ENCODE measurements at regions not wholly inside any gene's neighbourhood (a gene's known extent, or its start where the extent isn't known, plus 50 kb on each side); places are given as distances from the start of the nearest gene placed in this dataset.

DNA sequence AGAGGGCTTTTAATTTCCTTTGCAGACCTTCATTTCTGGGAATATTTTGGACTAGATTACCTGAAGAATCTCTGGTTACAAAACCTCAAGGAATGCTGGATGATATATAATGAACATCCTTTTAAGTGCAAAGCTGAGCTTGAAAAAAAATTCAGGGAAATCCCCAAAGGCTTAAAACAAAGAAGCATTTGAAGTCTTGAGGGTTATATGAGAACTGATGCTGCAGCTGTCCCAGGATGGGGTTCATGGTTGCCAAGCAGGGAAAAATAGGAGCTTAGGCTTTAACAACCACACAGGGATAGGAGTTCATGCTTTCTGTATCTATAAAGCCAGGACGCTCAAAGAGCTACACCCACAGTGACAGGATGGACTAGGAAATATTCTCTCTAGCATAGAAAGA lies 150.4 kb upstream of the IRX5 start:
- no peak overlapping the region for H3K4me3 ChIP-seq (ENCODE audit: insufficient read length, low read depth)
- TF ChIP-seq YY1 (IDR thresholded peaks at IDR 0.05; ENCODE audit: insufficient read depth, insufficient read length) (no peak), SUZ12 (IDR thresholded peaks at IDR 0.05; ENCODE audit: extremely low read depth, insufficient read depth, insufficient read length) (no peak), ZNF274 (IDR thresholded peaks at IDR 0.05; ENCODE audit: low read depth, low read length) (no peak)
- no peak for DNase-seq (ENCODE audit: low read depth, low spot score)
- H3K9ac ChIP-seq (ENCODE audit: insufficient read length, low read depth): no peak overlapping the region
- H3K27me3 ChIP-seq (ENCODE audit: insufficient read depth, insufficient read length): no peaks in the 10 kb centered on the region
- H3K4me1 ChIP-seq (ENCODE audit: insufficient read depth, insufficient read length): no peaks in the 10 kb centered on the region
- no peaks in the 10 kb centered on the region for H3K9me3 ChIP-seq (ENCODE audit: insufficient read depth, low read length)
- no peaks in the 10 kb centered on the region for H3K36me3 ChIP-seq (ENCODE audit: insufficient read depth, insufficient read length, low read length)

DNA sequence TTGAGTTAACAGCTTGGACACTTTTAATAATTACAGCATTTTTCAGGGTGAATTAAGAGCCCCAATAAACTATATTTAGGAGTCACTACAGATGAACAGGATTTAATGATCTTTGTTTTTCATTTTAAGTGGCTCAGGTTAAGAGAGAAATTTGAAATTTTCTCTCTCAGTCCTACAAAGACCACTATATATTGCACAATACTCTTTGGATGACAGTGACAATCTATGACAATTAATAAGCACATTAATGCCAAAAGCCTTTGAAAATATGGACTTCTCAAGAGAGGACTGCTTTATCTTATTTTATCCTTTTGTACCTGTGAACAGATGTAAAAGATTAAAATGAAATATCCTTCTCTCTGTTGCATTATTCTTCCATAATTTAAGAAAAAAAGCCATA lies 151.1 kb upstream of the IRX5 start:
- Histone ChIP-seq H3K9ac (ENCODE audit: insufficient read length, low read depth) (no peak overlapping the region), H3K27me3 (ENCODE audit: insufficient read depth, insufficient read length) (no peaks in the 10 kb centered on the region), H3K9me3 (ENCODE audit: insufficient read depth, low read length) (no peaks in the 10 kb centered on the region), H3K36me3 (ENCODE audit: insufficient read depth, insufficient read length, low read length) (no peaks in the 10 kb centered on the region), H3K4me3 (ENCODE audit: insufficient read length, low read depth) (no peak overlapping the region), H3K4me1 (ENCODE audit: insufficient read depth, insufficient read length) (no peaks in the 10 kb centered on the region)
- no peak for DNase-seq (ENCODE audit: low read depth, low spot score)
- no peak for TF ChIP-seq ZNF274 (IDR thresholded peaks at IDR 0.05; ENCODE audit: low read depth, low read length)
- TF ChIP-seq SUZ12 (IDR thresholded peaks at IDR 0.05; ENCODE audit: extremely low read depth, insufficient read depth, insufficient read length): no peak

GRCh38 chr16:54774768-54775167 lies 155.9 kb upstream of the IRX5 start:
- TF ChIP-seq ZNF274 (IDR thresholded peaks at IDR 0.05; ENCODE audit: low read depth, low read length): no peak
- no peak for TF ChIP-seq SUZ12 (IDR thresholded peaks at IDR 0.05; ENCODE audit: extremely low read depth, insufficient read depth, insufficient read length)
- Histone ChIP-seq H3K4me1 (ENCODE audit: insufficient read depth, insufficient read length) (no peaks in the 10 kb centered on the region), H3K9me3 (ENCODE audit: insufficient read depth, low read length) (no peaks in the 10 kb centered on the region), H3K27me3 (ENCODE audit: insufficient read depth, insufficient read length) (no peaks in the 10 kb centered on the region), H3K9ac (ENCODE audit: insufficient read length, low read depth) (no peak overlapping the region), H3K36me3 (ENCODE audit: insufficient read depth, insufficient read length, low read length) (no peaks in the 10 kb centered on the region), H3K4me3 (ENCODE audit: insufficient read length, low read depth) (no peak overlapping the region)
- DNase-seq (ENCODE audit: low read depth, low spot score): no peak

- Histone ChIP-seq H3K9me3 (ENCODE audit: insufficient read depth, low read length) (no peaks in the 10 kb centered on the region), H3K36me3 (ENCODE audit: insufficient read depth, insufficient read length, low read length) (no peaks in the 10 kb centered on the region), H3K9ac (ENCODE audit: insufficient read length, low read depth) (no peak overlapping the region), H3K27me3 (ENCODE audit: insufficient read depth, insufficient read length) (no peaks in the 10 kb centered on the region), H3K4me1 (ENCODE audit: insufficient read depth, insufficient read length) (no peaks in the 10 kb centered on the region), H3K4me3 (ENCODE audit: insufficient read length, low read depth) (no peak overlapping the region)
- DNase-seq (ENCODE audit: low read depth, low spot score): no peak
- TF ChIP-seq YY1 (IDR thresholded peaks at IDR 0.05; ENCODE audit: insufficient read depth, insufficient read length) (no peak), ZNF274 (IDR thresholded peaks at IDR 0.05; ENCODE audit: low read depth, low read length) (no peak), SUZ12 (IDR thresholded peaks at IDR 0.05; ENCODE audit: extremely low read depth, insufficient read depth, insufficient read length) (no peak)
Measured at GRCh38 chr16:54772400-54772799, 158.3 kb upstream of the IRX5 start.

DNA sequence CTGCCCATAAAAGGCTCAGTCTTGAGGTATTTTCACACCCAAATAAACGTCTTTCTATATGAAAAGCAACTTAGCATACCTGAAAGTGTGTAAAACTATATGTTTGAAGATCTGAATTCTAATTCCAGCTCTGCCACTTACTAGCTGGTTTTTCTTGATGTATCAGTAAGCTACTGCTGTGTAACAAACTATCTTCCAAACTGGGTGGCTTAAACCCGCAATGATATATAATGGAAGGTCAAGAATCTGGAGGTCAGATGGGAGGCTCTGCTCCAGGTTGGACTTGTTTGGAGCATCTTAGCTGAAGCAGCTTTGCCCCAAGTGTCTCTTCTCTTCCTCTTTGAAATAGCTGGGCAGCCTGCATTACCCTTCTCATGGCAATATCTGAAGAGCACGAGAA lies 164.3 kb upstream of the IRX5 start:
- Histone ChIP-seq H3K4me1 (ENCODE audit: insufficient read depth, insufficient read length) (no peaks in the 10 kb centered on the region), H3K36me3 (ENCODE audit: insufficient read depth, insufficient read length, low read length) (no peaks in the 10 kb centered on the region), H3K9me3 (ENCODE audit: insufficient read depth, low read length) (peaks cover 8% of the 10 kb centered on the region; the same call in 1 of the 2 replicates), H3K9ac (ENCODE audit: insufficient read length, low read depth) (no peak overlapping the region), H3K27me3 (ENCODE audit: insufficient read depth, insufficient read length) (no peaks in the 10 kb centered on the region), H3K4me3 (ENCODE audit: insufficient read length, low read depth) (no peak overlapping the region)
- no peak for DNase-seq (ENCODE audit: low read depth, low spot score)
- TF ChIP-seq SUZ12 (IDR thresholded peaks at IDR 0.05; ENCODE audit: extremely low read depth, insufficient read depth, insufficient read length) (no peak), YY1 (IDR thresholded peaks at IDR 0.05; ENCODE audit: insufficient read depth, insufficient read length) (no peak), ZNF274 (IDR thresholded peaks at IDR 0.05; ENCODE audit: low read depth, low read length) (no peak)

DNA sequence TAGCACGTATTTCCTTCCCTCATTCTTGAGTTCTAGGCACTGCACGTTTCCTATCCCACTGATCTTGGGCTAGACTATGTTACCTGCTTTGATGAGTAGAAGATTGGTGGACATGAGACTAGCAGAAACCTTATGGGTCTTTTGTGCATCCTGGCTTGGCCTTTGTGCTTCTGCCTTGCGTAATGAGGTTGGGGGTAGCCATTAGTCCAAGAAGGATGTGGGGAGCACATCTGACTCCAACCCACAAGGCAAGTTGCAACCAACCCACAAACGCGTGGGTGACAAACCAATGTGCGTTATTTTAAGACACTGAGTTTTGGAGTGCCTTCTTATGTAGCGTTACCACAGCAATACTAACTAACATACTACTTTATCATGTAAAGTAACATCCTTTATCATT lies 180.4 kb upstream of the IRX5 start:
- no peak overlapping the region for H3K9ac ChIP-seq (ENCODE audit: insufficient read length, low read depth)
- H3K4me1 ChIP-seq (ENCODE audit: insufficient read depth, insufficient read length): no peaks in the 10 kb centered on the region
- no peaks in the 10 kb centered on the region for H3K9me3 ChIP-seq (ENCODE audit: insufficient read depth, low read length)
- H3K4me3 ChIP-seq (ENCODE audit: insufficient read length, low read depth): no peak overlapping the region
- H3K36me3 ChIP-seq (ENCODE audit: insufficient read depth, insufficient read length, low read length): no peaks in the 10 kb centered on the region
- no peak for DNase-seq (ENCODE audit: low read depth, low spot score)
- no peaks in the 10 kb centered on the region for H3K27me3 ChIP-seq (ENCODE audit: insufficient read depth, insufficient read length)
- no peak for TF ChIP-seq SUZ12 (IDR thresholded peaks at IDR 0.05; ENCODE audit: extremely low read depth, insufficient read depth, insufficient read length)
- TF ChIP-seq ZNF274 (IDR thresholded peaks at IDR 0.05; ENCODE audit: low read depth, low read length): no peak
- TF ChIP-seq YY1 (IDR thresholded peaks at IDR 0.05; ENCODE audit: insufficient read depth, insufficient read length): no peak

DNA sequence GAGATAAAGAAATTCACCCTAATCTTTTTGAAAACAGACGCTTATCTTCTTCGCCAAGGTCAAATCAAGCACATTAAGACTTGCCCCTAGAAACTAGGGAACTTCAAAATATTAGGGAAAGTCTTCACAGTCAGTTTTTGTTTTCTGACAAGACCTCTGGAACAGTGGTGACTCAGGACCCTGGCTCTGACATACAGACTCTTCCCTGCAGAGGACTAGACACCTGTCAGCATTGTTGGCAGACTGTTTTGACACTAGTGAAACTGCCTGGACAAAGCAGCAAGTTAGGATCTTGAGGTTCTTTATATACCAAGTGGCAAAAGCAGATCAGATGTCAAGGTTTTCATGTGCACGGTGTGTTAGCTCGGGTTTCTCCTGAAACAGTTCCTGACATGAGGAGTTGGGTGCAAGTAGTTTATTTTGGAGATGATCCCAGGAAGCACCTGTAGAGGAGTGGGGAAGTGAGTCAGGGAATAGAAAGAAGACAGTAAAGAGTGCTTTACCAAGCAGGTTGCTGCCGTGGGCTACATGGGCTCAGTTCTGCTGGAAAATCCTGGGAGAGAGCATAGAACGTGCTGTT lies 182.0 kb upstream of the IRX5 start:
- H3K27me3 ChIP-seq (ENCODE audit: insufficient read depth, insufficient read length): no peaks in the 10 kb centered on the region
- H3K36me3 ChIP-seq (ENCODE audit: insufficient read depth, insufficient read length, low read length): no peaks in the 10 kb centered on the region
- H3K9ac ChIP-seq (ENCODE audit: insufficient read length, low read depth): no peak overlapping the region
- no peak overlapping the region for H3K4me3 ChIP-seq (ENCODE audit: insufficient read length, low read depth)
- H3K4me1 ChIP-seq (ENCODE audit: insufficient read depth, insufficient read length): no peaks in the 10 kb centered on the region
- TF ChIP-seq SUZ12 (IDR thresholded peaks at IDR 0.05; ENCODE audit: extremely low read depth, insufficient read depth, insufficient read length) (no peak), YY1 (IDR thresholded peaks at IDR 0.05; ENCODE audit: insufficient read depth, insufficient read length) (no peak), ZNF274 (IDR thresholded peaks at IDR 0.05; ENCODE audit: low read depth, low read length) (no peak)
- no peaks in the 10 kb centered on the region for H3K9me3 ChIP-seq (ENCODE audit: insufficient read depth, low read length)
- DNase-seq (ENCODE audit: low read depth, low spot score): no peak

Data from NT2/D1 (cell line).